HG03342 (cell line): ENCODE measurements at regions not wholly inside any gene's neighbourhood (a gene's known extent, or its start where the extent isn't known, plus 50 kb on each side); places are given as distances from the start of the nearest gene placed in this dataset.

Experiments used
- ATAC-seq: cut with Tn5 transposase; IDR thresholded peaks from one replicate; pipeline ENCODE4 v1.9.1; 2021; ENCODE audit warnings: mild to moderate bottlenecking, moderate library complexity; ENCODE audit not compliant: unreplicated experiment

DNA sequence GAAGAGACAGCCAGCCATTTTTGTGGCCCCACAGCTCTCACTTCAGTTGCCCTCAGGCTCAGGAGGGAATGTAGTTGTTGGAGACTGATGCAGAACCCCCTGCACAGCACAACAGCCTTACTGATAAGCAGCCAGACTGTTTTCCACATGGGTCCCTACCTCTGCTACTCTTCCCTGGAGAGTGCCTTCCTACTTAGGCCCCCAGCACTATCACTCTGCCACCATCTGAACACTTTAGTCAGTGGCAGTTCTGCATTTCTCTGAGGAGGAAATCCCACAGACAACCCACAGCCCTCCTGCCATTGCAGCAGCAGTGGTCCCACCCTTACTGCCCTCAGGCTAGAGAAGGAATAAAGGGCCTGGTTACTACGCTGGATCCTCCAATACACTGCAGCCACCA lies 61.8 kb upstream of the PTPRD start:
- ATAC-seq = no peak

DNA sequence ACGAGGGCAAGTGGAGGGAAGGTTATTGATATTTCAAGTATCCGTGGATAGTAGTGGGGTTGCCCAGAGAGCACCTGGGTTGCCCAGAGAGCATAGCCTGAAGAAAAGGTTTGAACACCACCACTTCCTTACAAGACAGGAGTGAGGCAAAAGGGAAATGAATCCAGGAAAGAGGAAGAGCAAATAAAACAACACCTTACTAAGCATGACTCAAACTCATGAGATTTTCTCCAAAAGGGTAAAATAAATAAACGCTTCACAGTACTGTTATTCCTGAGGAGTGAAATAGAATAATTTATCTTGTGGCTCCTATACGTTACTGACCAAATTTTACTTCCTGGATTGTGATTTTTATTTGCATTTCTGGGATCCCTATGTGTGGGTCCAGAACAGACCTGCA lies 65.2 kb upstream of the PTPRD start:
- no peak for ATAC-seq

DNA sequence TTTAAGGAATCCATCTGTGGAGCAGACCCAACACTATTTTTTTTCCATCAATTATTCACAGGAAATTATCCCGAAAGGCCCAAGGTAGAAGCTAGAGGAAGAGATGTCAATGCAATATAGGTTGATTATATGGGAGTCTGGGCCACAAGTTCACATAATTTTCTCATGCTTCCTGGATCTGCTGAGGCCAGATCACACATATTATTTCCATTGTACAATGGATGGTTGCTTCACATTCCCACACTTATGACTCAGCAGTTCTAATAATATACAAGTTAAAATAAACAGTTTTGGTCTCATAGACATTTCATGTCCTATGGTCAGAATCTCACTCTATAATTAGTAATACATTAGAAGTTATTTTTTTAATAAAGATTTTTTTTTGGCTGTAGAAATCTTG lies 66.0 kb upstream of the PTPRD start:
- no peak for ATAC-seq

DNA sequence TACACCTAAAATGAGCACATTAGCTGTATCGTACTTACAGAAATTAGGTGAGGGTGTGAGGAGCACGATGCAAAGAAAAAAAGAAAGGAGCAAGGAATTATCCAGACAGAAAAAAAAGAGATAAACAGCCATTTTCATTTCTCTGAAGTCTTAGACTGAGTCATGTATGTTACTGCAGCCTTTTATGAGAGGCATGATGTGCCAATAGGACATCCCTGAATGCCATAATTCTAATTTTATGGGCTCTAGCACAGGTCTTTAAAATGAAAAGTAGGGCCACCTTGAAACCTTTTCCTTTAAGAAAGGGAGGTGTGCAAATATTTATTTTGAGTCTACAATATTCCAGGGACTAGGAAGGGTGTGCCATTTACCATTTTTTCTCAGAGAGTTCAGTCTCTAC lies 74.1 kb upstream of the PTPRD start:
- ATAC-seq = no peak

DNA sequence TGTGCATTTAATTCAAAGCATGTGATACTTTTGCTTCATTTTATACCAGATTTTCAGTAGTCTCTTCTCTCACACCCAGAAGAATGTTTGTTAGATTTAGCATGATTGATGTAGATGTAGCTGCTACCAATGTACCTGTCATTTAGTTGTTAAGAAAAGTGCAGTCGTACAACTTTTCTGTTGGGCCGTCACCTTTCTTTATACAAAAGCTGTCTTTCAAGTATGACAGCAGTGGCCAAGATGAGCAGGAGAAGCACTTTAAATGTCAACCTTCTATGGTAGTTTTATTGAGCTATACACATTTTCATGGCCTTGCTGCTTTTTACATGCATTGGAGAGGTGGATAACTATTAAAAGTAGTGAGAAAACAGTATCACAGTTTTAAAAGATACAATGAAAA lies 77.7 kb upstream of the PTPRD start:
- ATAC-seq = no peak

DNA sequence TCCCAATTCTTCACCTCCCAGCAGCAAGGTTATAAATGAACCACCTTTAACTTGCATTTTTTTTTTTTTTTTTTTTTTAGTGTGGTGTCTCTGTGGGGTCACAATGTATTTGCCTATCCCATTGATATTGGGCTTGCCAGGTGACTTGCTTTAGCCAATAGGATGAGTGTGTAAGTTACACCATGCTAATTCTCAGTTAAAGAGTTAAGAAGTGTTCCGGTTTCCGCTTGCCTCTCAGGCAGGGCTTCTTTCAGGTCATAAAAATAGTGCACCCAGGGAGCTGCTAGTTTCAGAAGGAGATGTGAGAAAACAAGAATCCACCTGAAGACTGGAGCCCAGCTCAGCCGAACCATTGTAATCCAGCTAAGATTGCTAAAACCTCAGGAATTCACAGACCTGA lies 84.2 kb upstream of the PTPRD start:
- no peak for ATAC-seq

DNA sequence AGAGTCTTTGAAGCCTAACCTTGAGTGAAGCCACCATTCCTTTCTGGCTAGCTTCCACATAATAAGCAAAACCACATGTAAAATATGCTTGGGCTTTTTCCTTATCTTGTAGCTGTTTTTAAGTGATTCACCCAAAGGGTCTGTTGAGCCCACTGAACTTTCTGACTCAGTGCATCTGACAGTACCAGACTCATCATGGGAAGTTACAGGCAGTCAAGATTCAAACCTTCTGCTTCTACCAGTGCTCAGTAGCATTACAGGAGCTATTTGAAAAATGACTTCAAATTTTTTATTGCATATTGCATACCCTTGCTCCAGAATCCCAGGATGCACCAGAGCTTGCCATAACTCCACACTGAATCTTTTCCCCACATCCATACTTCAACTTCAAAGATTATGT lies 87.5 kb upstream of the PTPRD start:
- no peak for ATAC-seq

DNA sequence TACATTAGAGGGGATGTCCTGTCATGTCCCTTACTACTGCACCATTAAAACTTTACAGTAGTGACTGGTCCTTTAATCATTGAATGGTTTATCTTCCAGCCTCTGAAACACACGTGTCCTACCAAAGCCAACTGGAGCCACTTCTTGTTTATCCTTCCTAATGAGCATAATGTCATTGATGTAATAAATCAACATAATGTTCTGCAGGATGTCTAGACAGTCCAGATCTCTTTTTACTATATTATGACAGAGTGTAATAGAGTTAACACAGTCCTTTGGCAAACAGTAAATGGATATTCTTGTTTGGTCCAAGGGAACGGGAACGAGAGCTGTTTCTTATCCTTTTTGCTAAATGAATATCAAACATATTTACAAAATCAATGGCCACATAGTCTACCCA lies 88.1 kb upstream of the PTPRD start:
- ATAC-seq = no peak

DNA sequence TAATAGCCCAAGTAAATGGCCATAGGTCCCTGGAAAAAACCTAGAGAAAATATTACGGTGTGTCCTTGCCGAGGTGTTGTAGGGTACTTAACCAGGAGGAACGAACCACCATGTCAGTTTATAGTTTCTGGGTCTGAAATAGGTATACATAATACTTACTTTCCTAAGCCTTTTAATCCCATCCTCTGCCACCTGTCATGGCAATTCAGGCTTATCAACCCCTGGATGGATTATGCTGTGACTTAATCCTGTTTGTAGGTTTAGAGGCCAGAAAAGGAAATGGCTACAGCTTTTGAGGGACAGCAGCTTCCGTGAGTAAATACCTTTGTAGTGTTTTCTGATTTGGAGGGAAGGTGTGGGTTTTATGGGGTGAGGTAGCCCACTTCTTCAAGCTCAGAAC lies 89.1 kb upstream of the PTPRD start:
- no peak for ATAC-seq

DNA sequence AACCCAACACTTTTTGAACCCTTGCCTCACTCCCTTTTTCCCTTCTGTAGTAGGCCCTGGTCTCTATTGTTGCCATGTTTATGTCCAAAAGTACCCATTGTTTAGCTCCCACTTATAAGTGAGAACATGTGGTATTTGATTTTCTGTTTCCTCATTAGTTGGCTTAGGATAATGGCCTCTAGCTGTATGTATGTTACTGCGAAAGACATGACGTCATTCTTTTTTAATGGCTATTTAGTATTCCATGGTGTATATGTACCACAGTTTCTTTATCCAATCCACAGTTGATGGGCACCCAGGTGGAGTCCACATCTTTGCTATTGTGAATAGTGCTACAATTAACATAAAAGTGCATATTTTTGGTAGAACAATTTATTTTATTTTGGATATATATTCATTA lies 90.3 kb upstream of the PTPRD start:
- ATAC-seq = no peak

DNA sequence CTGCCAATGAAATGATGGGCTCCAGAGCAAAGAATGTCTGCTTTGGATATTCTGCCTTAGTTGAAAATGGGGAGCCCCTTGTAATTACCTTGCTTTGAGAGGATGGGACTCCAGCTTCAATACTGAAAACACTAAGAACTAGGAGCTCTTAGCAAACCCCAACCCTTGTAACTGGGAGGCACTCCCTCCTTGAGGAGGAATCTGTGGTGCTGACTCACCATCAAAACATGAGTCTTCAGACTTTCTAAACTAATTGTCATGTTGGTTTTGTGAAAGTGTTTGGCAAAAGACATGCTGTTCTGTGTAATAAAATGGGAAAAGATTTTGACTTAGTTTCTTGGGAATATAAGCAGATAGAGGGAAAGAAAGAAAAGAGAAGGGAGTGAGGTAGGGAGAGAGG lies 91.9 kb upstream of the PTPRD start:
- no peak for ATAC-seq

DNA sequence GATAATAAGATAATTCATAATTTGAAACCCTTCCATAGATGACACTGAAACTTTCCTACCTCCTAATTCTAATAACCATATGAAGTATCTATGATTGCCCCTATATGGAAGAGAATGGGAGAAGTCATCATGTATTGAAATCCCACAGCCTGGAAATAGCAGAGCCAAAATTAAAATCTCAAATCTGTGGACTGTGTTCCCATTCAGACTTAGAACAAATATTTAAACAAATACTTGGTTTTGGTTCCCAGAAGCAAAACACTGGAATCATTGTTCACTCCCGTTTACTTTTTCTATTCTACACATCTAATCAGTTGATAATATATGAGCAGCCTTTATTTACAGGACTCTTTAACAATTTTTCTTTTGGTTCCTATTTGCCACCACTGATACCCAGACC lies 92.6 kb upstream of the PTPRD start:
- no peak for ATAC-seq

DNA sequence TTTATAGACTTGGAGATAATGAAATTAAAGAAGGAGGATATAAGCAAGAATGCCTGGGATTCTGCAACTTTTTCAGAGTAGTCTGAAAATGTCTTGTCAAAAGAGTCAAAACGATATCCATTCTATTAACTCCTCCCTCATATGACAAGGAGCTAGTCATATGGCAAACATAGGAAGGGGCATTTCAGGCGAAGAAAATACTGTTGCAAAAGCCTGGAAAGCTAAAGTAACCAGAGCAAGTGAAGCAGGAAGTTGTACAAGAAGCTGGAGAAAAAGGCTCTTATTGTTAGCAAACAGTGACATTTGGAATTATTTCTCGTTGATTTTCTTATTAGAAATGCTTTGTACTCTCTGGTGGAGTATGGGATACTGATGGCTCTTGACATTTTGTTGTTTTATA lies 94.0 kb upstream of the PTPRD start:
- ATAC-seq = no peak

DNA sequence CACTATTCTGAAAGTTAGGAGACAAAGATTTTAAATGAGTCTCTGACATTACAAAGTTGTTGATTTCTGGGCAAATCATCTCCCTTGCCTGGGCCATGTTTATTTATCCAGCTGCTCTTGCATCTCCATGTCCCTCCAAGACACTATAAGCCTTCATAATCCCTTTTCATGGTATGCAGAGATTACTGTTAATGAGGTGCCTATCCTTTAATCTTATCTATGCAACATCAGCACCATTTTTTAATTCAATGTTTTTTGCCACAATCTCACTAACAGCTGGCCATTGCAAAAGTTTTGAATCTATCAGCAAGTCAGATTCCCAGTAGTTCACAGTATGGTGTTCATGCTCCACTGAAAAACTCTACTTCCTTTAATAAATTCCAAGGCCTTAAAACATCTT lies 108.5 kb upstream of the PTPRD start:
- no peak for ATAC-seq

DNA sequence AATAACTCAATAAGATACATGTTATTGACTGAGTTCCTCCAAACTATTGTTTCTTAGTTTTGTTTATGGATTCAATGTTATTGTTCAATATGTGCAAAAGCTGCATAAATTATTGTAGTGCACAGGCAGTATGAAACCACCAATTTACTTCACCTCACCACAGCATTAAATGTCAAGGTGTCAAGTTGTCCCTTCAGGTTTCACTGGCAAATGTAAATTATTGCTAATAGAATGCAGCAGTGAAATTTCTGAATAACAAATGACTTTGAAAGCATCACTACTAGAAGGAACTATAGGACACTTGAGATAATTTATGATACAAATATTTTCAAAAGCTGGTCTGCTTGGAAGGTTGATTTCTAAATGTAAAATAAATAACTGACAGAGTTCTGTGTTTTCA lies 116.4 kb upstream of the PTPRD start:
- no peak for ATAC-seq

DNA sequence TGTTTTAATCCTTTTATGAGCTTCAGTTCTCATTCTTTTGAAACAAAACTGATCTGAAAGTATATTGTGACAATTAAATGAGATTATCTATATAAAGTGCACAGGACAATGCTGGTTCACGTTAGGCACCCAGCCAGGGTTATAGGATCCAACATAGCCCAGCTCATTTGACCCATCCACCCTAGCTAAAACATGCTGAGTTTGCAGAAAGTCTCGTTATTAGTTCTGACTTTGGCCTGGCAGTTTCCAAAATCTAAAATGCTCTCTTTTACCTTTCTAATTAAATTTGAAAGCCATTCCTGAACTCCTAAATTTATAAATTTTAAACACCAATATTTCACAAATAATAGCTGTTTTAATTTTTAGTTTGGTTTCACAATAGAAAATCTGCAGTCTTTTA lies 131.9 kb upstream of the PTPRD start:
- no peak for ATAC-seq

DNA sequence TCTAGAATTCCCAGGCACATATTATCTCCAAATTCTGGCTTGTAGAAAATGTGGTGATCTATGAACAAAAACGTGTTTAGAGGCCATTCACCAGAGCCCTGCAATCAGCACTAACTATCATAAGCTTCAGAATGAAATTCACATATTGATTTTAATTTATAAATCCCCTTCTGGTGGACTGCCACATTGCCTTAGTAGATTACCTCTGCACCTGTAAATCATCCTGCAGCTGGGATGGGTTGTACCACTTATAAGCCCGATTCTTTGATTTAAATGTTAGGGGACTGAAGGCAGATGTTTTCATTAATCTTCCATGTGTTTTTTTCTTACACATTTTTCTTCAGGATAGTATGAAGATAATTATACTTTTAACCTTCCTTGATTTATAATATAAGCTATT lies 140.7 kb upstream of the PTPRD start:
- no peak for ATAC-seq

DNA sequence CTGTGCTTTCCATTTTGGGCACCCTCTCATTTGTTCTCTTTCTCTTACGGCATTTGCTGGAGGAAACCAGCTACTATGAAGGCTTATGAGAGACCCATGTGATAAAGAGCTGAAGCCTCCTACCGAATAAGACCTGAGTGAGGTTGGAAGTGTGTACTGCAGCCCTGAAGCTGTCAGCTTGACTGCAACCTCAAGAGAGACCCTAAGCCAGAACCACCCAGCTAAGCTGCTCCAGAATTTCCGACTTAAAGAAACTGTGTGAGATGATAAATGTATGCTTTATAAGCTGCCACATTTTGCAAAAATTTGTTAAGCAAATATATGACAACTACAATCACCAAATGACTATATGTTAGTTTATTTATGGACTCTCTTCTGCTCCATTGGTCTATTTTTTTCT lies 151.7 kb upstream of the PTPRD start:
- ATAC-seq = no peak

DNA sequence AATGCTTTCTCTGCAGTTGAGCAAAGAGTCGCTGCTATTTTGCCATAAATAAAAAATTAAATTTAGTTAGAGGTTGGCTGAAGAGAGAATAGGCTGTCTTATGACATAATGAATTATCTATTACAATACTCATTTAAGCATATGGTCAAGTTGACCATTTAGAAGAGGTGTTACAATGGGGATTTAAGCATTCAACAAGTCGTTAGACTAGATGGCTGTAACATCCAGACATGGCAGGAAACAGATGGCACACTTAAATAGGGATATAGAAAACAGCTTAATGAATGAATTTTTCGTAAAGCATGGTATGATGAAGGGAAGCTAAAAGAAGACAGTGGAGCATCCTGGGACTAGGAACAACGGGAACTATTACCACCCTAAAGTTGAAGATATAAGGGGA lies 160.3 kb upstream of the PTPRD start:
- ATAC-seq = no peak

DNA sequence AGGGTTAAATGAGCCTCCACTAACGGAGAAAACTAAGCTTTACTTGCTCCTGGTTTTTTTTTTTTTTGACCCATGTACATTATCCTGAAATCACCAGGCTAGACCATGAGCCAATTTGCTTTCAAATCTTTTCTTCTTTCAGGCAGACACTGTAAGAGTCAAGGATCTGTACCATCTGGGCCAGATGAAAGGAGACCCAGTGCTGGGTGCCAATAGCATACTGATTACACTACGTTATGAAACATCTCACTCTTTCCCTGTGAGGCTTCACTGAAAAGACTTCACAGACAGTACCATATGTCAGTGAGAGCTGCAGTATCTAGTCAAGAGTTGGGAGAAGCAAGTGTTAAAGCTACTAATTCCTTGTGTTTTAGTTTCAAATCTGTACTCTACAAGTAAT lies 161.2 kb upstream of the PTPRD start:
- no peak for ATAC-seq

DNA sequence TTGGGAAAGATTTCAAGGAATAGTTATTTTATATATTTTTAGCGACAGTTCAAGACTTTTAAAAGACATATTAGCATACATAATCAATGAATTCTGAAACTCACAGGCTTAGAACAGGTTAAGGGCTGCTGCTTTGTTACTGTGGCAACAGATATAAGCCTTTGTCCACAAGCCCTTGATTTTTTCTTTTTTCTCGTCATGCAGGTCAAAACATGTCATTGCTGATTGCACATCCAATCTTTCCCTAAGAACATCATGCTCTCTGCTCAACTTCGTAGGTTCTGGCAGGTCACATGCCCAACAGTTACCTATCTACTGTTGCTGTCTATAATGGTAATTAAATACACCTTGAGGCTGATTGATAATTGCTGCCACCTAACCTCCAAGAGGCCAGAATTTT lies 172.5 kb upstream of the PTPRD start:
- no peak for ATAC-seq

DNA sequence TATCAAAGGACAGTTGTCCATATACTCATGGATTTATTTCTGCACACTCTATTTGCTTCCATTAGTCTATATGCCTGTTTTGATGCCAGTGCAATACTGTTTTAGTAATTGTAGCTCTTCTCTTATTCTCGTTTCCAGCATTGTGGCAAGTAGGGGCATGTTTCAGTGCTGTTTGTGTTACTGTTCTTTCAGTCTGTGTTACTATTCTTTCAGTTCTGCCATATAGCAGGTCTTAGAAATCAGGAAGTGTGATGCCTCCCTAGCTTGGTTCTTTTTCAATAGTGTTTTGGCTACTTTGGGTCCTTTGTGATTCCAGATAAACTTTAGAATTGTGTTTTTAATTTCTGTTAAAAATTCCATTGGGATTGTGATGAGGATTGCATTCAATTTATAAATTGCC lies 180.5 kb upstream of the PTPRD start:
- no peak for ATAC-seq

DNA sequence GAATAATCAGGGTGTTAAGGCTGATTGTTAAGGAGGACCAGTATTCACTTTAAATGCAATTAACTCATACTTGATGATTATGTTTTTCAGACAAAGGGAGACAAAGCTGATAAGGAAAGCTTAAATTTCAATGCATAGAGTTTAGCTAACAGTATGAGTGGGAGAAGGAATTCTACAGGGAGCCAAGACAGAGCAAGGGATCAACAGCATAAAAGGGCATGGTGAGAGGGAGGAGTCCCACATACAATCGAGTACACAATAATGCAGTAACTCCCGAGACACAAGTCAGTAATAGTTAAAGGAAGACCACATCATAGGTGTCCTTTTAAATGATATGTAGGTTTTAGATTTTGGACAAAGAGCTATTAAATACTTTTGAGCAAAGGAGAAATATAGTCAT lies 191.7 kb upstream of the PTPRD start:
- ATAC-seq = no peak

DNA sequence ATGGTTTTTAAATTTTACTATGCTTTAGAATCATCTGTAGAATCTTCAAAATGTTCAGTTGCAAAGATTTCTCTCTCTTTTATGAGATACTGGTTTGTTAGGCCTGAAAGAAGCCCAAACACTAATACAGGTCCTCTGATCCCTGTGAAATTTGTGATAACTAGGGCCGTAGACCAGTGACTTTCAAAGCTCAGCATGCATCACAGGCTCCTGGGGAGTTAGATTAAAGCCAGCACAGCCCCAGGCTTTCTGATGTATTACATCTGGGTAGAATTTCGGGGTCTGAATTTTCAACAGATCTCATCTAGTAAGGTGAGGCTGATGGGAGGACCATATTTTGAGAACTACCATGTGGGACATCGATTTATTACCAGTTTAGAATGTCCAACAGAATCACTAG lies 194.1 kb upstream of the PTPRD start:
- ATAC-seq = no peak
